HL-60 (cell line): ENCODE measurements at regions not wholly inside any gene's neighbourhood (a gene's known extent, or its start where the extent isn't known, plus 50 kb on each side); places are given as distances from the start of the nearest gene placed in this dataset.

ENCODE experiments used
- GABPA ChIP-seq: IDR thresholded peaks from 2 replicates; pipeline ENCODE4 v1.6.1; 2012; ENCODE audit warnings: low read depth
- POLR2AphosphoS5 ChIP-seq: IDR thresholded peaks from 2 replicates; pipeline ENCODE4 v1.6.1; 2012; ENCODE audit warnings: low read depth
- SPI1 ChIP-seq: IDR thresholded peaks from 2 replicates; pipeline ENCODE4 v1.6.1; 2012; ENCODE audit warnings: low read depth, mild to moderate bottlenecking, borderline replicate concordance
- TF ChIP-seq, protein P1 (sequence below): IDR thresholded peaks from one replicate; pipeline ENCODE4 v1.5.1; 2011; ENCODE audit warnings: low read length, control low read depth, inconsistent platforms; ENCODE audit not compliant: insufficient read depth
- TF ChIP-seq, protein P2 (sequence below): IDR thresholded peaks from 2 replicates; pipeline ENCODE4 v1.6.1; 2012; ENCODE audit warnings: low read depth; ENCODE audit not compliant: insufficient replicate concordance

DNA sequence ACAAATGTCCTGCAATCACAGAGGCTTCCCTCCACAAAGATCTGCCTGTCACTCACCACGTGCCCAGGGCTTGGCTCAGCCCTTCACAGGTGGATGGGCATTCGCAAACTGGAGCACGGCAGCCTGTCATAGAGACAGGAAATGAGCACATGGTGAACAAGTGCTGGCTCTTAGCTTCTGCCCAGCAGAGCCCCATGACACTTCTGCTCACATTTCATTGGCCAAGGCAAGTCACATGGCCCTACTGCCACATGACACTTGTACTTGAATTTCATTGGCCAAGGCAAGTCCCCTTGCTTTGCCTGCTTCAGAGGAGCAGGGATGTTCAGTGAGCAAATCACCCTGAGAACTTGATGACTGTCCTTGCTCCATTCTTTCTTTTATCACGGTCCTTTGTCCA is 110.8 kb upstream of the PPP2R2D start:
- TF ChIP-seq, protein P1, sequence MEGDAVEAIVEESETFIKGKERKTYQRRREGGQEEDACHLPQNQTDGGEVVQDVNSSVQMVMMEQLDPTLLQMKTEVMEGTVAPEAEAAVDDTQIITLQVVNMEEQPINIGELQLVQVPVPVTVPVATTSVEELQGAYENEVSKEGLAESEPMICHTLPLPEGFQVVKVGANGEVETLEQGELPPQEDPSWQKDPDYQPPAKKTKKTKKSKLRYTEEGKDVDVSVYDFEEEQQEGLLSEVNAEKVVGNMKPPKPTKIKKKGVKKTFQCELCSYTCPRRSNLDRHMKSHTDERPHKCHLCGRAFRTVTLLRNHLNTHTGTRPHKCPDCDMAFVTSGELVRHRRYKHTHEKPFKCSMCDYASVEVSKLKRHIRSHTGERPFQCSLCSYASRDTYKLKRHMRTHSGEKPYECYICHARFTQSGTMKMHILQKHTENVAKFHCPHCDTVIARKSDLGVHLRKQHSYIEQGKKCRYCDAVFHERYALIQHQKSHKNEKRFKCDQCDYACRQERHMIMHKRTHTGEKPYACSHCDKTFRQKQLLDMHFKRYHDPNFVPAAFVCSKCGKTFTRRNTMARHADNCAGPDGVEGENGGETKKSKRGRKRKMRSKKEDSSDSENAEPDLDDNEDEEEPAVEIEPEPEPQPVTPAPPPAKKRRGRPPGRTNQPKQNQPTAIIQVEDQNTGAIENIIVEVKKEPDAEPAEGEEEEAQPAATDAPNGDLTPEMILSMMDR = no peak
- TF ChIP-seq SPI1 = no peak
- no peak for TF ChIP-seq POLR2AphosphoS5
- TF ChIP-seq, protein P2, sequence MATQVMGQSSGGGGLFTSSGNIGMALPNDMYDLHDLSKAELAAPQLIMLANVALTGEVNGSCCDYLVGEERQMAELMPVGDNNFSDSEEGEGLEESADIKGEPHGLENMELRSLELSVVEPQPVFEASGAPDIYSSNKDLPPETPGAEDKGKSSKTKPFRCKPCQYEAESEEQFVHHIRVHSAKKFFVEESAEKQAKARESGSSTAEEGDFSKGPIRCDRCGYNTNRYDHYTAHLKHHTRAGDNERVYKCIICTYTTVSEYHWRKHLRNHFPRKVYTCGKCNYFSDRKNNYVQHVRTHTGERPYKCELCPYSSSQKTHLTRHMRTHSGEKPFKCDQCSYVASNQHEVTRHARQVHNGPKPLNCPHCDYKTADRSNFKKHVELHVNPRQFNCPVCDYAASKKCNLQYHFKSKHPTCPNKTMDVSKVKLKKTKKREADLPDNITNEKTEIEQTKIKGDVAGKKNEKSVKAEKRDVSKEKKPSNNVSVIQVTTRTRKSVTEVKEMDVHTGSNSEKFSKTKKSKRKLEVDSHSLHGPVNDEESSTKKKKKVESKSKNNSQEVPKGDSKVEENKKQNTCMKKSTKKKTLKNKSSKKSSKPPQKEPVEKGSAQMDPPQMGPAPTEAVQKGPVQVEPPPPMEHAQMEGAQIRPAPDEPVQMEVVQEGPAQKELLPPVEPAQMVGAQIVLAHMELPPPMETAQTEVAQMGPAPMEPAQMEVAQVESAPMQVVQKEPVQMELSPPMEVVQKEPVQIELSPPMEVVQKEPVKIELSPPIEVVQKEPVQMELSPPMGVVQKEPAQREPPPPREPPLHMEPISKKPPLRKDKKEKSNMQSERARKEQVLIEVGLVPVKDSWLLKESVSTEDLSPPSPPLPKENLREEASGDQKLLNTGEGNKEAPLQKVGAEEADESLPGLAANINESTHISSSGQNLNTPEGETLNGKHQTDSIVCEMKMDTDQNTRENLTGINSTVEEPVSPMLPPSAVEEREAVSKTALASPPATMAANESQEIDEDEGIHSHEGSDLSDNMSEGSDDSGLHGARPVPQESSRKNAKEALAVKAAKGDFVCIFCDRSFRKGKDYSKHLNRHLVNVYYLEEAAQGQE = no peak
- no peak for TF ChIP-seq GABPA
